ENCODE measurements at regions not wholly inside any gene's neighbourhood (a gene's known extent, or its start where the extent isn't known, plus 50 kb on each side); places are given as distances from the start of the nearest gene placed in this dataset.

DNA sequence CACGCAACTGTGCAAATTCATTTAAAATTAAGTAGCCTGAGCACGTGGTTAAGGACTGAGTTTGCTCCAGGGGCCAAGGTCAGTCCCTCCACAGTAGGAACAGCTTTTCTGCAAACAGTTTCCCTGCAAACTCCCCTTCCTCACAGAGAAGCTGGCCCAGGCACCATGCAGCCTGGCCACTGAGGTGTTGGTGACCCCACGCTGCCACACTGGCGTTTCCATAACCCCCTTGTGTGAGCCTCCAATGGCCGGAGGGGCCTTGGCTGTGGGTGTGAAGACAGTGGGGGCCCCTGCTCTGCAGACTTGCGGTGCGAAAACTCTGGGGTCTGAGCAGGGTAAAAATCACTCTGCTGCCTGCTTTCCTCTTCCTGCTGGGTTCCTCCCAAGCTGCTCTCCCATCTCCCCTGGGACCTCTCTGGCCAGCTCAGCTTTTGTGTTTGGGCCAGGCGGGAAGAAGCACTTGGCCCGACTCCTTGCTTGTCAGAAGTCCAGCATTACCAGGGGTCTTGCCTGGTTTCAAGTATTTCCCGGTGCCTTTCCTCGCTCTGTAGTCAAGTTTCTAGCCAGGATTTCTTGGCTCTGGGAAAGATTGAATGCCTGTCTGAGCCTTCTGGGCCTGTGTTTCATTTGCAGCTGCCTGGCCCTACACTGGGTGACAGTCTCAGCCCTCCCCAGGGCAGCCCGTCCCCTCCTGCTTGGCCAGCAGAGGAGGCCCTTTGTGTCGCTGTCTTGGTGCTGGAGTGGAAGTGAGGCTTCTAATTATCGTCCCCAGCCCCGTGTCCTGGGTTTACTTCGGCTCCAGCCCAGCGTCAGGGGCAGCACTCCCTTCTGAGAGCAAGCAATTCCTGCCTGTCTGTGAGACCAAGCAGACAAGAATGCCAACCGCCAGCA lies 131.4 kb upstream of the SLC1A4 start:
- Histone ChIP-seq H3K4me3 (no peak overlapping the region), H3K9ac (ENCODE audit: insufficient read depth in 1 of 2, low read length in 2 of 2) (no peak overlapping the region), H3K9me3 (ENCODE audit: control insufficient read depth in 4 of 4, insufficient read depth in 3 of 4, low read length in 3 of 4) (no peaks in the 10 kb centered on the region), H3K27me3 (ENCODE audit: control insufficient read depth in 3 of 3, insufficient read depth in 3 of 3, low read length in 2 of 3) (no peaks in the 10 kb centered on the region), H3K27ac (ENCODE audit: low read depth in 1 of 2, low read length in 1 of 2) (peak overlapping the region; percentile 71 to 89), H3K36me3 (ENCODE audit: control insufficient read depth in 4 of 4, insufficient read depth in 4 of 4, low read length in 4 of 4) (no peaks in the 10 kb centered on the region), H3K4me1 (ENCODE audit: control insufficient read depth in 5 of 5, insufficient read depth in 5 of 5, low read length in 5 of 5) (peaks cover 10 to 34% (median 17%) of the 10 kb centered on the region in 5 donors)
- ATAC-seq (ENCODE audit: insufficient read depth, low FRiP score) (no peak), DNase-seq (peak; percentile 82 to 91 (median 91))
- WGBS, 2 donors: 64 to 72% methylated on average over 18 of the region's 18 CpGs
- TF ChIP-seq, protein P1, sequence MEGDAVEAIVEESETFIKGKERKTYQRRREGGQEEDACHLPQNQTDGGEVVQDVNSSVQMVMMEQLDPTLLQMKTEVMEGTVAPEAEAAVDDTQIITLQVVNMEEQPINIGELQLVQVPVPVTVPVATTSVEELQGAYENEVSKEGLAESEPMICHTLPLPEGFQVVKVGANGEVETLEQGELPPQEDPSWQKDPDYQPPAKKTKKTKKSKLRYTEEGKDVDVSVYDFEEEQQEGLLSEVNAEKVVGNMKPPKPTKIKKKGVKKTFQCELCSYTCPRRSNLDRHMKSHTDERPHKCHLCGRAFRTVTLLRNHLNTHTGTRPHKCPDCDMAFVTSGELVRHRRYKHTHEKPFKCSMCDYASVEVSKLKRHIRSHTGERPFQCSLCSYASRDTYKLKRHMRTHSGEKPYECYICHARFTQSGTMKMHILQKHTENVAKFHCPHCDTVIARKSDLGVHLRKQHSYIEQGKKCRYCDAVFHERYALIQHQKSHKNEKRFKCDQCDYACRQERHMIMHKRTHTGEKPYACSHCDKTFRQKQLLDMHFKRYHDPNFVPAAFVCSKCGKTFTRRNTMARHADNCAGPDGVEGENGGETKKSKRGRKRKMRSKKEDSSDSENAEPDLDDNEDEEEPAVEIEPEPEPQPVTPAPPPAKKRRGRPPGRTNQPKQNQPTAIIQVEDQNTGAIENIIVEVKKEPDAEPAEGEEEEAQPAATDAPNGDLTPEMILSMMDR (IDR thresholded peaks at IDR 0.05; ENCODE audit: control extremely low read depth, extremely low read depth): no peak

DNA sequence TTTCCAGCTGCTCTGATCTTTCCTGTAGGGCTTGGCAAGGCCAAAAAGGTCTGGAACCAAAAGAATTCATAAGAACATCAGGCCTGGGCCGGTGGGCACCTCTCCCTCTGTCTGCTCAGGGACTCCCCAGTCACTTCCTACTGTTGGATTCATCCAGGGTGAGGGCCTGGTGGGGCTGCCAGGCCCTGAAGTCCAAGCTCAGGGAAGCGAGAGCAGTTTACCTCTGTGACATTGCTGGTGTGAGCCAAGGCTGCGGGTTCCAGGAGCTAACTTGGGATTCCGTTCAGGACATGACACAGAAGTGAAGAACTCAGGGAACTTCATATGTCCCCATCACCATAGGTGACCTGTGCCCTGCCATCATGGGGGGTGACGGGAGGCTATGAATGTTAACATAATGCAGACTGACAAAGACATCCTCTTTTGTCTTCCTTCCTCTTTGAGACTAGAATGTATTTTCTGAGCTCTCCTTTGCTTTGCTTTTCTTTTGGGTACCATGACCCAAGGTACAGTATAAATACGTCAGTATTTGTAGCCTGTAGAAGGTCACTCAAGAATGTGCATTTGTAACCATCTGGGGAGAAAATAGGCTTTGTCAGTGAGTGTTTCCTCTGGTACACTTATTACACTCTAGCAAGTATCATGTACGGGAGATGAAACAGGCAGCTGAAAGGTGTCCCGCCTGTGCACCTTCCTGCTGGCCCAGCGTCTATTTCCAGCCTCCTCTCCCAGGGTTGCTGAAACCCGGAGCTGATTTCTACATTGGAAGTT lies 130.5 kb upstream of the SLC1A4 start:
- Histone ChIP-seq H3K4me3 (no peak overlapping the region), H3K9ac (ENCODE audit: insufficient read depth in 1 of 2, low read length in 2 of 2) (peak overlapping the region in 1 of 2 donors; percentile 30), H3K4me1 (ENCODE audit: control insufficient read depth in 5 of 5, insufficient read depth in 5 of 5, low read length in 5 of 5) (peaks cover 10 to 34% (median 17%) of the 10 kb centered on the region in 5 donors), H3K36me3 (ENCODE audit: control insufficient read depth in 4 of 4, insufficient read depth in 4 of 4, low read length in 4 of 4) (no peaks in the 10 kb centered on the region), H3K9me3 (ENCODE audit: control insufficient read depth in 4 of 4, insufficient read depth in 3 of 4, low read length in 3 of 4) (no peaks in the 10 kb centered on the region), H3K27me3 (ENCODE audit: control insufficient read depth in 3 of 3, insufficient read depth in 3 of 3, low read length in 2 of 3) (no peaks in the 10 kb centered on the region), H3K27ac (ENCODE audit: low read depth in 1 of 2, low read length in 1 of 2) (peak overlapping the region; percentile 89 to 94)
- TF ChIP-seq, protein P1 (IDR thresholded peaks at IDR 0.05; ENCODE audit: control extremely low read depth, extremely low read depth): no peak
- WGBS, 2 donors: 27 to 39% methylated on average over 10 of the region's 10 CpGs
- ATAC-seq (ENCODE audit: insufficient read depth, low FRiP score) (peak; percentile 1), DNase-seq (no peak)

DNA sequence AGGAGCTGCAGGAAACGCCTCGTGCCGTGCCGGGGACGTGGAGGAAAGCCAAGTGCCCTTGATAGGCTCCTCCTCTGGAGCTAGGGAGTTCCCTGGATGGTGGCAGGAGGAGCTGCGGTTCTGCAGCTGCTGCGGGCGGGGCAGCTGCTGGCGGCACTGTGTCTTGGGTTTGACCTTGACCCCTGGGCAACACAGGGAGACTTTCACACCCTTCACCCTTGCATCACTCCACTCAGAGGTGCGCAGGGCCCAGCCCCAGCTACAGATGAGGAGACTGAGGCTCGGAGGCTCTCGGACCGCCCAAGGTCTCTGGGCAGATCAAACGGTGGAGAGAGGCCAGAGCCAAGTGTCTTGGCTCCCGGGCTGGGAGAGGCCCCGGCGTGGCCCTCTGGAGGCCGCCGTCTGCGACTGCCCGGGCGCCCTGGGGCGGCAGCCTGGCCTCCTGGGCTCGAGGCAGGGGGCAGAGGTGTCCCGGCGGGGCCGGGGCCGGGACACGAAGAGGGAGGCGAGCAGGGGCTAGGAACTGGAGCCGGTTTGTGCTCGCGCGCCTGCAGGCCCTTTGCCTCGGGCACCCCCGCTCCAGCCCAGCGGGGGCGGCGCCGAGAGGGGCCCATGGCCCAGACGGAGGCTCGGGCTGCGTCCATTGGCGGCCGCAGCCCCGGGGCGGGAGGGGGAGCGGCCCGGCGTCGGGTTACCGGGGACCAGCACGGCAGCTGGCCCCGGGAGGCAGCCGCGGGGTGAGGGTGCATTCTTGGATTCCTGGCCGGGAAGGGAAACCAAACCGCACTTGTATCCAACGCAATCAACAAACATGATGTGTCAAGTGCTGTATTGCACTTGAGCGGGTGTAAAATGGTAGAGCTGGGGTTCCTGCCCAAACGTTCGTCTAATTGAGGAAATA lies 129.6 kb upstream of the SLC1A4 start:
- DNase-seq (peak; percentile 89 to 94 (median 90)), ATAC-seq (ENCODE audit: insufficient read depth, low FRiP score) (peak; percentile 64)
- peaks cover 10 to 38% (median 17%) of the 10 kb centered on the region in 5 donors for H3K4me1 ChIP-seq (ENCODE audit: control insufficient read depth in 5 of 5, insufficient read depth in 5 of 5, low read length in 5 of 5)
- no peaks in the 10 kb centered on the region for H3K36me3 ChIP-seq (ENCODE audit: control insufficient read depth in 4 of 4, insufficient read depth in 4 of 4, low read length in 4 of 4)
- TF ChIP-seq, protein P1 (IDR thresholded peaks at IDR 0.05; ENCODE audit: control extremely low read depth, extremely low read depth): no peak
- H3K27me3 ChIP-seq (ENCODE audit: control insufficient read depth in 3 of 3, insufficient read depth in 3 of 3, low read length in 2 of 3): no peaks in the 10 kb centered on the region
- peak overlapping the region; percentile 89 to 94 for H3K27ac ChIP-seq (ENCODE audit: low read depth in 1 of 2, low read length in 1 of 2)
- 4 to 6% methylated on average over 58 to 62 of the region's 62 CpGs for WGBS, 2 donors
- no peaks in the 10 kb centered on the region for H3K9me3 ChIP-seq (ENCODE audit: control insufficient read depth in 4 of 4, insufficient read depth in 3 of 4, low read length in 3 of 4)
- H3K4me3 ChIP-seq: no peak overlapping the region
- H3K9ac ChIP-seq (ENCODE audit: insufficient read depth in 1 of 2, low read length in 2 of 2): peak overlapping the region in 1 of 2 donors; percentile 67
